Fibroblast of skin of scalp (primary cell): ENCODE measurements at regions not wholly inside any gene's neighbourhood (a gene's known extent, or its start where the extent isn't known, plus 50 kb on each side); places are given as distances from the start of the nearest gene placed in this dataset.

Experiments
- DNase-seq: peaks from one replicate; pipeline ENCODE4 v3.0.0-alpha.2; 2013

DNA sequence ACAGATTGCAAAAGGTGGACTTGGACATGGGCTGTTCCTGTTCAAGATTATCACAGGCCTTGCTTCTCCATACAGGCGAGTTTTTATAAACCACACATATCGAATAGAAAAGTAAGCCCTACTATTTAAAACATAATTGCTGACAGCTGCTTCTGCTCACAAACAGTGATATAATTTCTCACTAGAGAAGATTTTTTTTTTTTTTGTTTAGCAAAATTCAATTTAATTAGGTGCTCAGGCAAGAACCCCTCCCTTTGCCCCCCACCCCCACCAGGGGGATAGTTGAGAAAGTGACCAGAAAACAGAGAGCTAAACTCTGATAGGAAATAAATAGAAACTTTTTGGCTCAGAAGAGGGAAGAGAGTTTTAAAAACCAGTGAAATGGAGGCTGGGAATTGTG, 132.8 kb upstream of the CRY1 start:
- DNase-seq, result no peak

DNA sequence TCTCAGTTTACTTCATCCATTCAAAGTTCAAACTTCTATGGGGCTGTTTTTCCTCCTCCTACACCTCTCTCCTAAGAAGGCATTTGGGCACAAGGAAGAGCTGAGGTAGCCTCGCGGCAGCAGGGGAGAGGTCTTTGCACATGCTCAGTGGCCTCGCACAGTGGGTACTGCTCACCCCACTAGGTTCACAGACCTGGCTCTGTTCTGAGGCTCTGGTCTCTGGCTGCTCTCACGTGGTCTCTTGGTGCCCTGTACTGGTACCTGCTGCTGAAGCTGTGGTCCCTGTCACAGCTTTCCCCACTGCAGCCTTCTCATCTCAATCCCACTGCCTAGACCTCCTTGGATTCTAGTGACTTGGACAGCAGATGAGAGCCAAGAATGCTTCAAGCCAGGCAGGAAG, 134.7 kb upstream of the CRY1 start:
- no peak for DNase-seq

DNA sequence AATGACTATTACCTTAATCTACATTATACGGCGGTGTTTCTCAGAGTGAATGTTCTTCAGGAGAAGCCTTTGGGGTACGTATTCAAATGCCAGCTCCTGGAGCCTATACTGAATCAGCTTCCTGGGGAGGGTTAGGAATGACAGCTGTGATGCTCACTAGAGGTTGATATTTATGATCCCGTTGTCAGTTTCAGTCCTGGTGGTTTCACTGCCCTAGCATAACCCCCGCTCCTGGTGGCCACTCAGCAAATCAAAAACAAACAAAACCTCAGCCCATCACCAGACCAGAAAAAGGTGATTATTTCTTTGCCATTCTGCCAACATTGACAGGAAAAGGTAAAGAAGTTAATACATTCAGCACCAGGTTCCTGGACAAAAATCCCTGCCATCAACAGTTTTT, 136.5 kb upstream of the CRY1 start:
- DNase-seq, result no peak

DNA sequence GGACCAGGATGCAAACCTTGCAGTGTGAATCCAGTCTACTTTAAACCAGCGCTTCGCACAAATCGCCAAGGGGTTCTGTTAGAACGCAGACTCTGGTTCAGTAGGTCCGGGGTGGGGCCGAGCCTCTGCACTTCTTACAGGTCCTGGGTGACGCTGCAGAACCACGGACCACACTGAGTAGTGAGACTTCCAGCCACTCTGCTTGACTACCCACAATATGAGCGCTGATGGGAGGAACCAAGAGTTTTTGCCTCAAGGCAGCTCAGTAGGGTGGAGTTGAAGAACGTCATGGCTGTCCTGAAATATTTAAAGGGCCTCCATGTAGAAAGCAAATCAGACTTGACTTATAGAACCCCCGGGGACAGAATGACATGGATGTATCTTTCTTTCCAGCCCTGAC, 138.0 kb upstream of the CRY1 start:
- no peak for DNase-seq

DNA sequence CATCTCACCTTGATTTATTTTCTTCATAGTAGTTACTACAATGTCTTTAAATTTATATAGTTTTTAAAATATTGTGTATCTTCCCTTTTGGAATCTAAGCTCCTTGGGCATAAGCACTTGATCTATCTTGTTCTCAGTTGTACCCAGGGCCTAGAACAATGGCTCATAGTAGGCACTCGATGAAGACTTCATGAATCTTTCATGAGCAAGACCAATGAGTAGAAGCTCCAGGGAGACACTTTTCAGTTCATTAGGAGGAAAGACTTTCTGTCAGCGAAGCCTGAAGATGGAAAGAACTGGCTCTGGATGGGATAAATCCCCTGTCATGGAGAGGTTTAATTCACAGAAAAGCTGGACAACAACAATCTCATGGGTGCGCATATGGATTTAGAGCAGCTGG, 140.2 kb upstream of the CRY1 start:
- DNase-seq, result no peak

DNA sequence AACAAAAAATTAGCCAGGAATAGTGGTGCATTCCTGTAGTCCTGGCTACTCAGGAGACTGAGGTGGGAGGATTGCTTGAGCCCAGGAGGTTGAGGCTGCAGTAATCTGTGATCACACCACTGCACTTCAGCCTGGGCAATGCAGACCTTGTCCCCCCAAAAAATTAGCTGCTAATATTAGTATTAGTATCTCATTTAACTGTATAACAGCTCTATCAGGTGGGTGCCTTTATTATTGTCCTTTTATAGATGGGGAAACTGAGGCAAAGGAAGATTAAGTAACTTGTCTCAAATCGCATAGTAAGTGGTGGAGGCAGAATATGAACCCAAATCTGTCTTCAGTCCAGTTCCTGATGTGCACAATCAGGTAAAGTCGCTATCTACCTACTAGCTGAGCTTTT, 142.3 kb upstream of the CRY1 start:
- no peak for DNase-seq

DNA sequence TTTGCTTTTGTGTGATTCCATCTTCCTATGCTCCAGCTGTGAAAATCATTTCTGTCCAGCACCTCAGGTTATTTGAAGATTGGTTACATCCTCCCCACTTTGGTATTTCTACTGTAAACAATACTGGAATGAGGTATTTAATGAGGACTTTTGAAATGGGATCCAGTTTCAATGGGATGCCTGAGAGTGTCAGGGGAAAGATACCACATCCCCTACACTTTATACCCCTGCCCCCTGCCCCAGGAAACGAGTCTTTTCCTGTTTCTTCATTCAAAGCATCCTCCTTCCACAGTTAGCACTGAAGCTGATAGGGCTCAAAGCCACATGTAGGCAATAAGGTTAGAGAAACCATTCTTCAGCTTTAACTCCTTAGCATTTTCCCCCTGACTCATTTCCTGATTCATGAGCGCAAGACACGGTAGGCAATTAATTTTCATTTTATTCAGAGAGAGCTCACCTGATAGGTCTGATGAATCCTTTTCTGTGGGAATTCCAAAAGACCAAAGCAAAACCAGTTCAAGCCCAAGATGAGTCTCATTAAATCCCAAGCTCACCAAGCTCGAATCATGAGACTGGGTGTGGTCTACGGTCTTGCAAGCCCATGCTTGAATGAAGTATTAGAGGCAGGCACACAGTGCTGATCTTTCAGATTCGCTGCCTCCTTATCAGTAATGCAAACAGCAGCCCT, 143.6 kb upstream of the CRY1 start:
- peak; percentile 19 for DNase-seq

DNA sequence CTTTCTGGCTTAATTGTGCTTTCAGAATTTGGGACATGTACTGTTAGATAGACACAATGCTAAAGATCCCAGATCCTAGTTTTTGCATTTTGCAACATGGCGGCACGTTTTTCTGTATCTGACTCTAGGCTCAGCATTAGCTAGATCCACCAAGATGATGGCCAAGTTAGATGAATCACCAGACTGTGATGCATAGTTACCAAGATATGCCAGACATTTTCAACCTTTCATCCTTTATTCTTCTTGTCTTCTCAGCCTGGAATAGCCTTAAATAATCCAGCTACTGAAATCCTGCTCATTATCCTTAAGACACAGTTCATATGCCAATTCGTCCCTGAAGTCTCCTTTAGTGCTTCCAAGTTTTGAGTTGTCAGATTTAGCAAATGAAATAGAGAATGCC, 144.9 kb upstream of the CRY1 start:
- peak; percentile 20 for DNase-seq

DNA sequence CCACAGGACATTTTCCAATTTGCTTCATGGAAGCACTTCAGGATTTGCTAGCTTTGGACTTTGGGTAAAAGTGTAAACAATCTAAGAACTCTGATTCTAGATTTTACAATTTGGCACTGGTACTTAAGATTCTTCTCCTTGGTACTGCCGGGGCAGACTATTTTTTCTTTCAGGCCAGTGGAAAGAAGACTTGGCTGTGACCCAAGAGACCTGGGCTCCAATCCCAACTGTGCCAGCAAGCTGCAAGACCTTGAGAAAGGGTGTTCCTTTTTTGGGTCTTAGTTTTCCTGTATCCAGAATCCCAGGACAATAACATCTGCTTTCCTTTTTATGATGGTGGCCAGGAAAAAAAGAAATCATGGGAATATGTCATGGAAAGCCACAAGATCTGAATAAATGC, 148.1 kb upstream of the CRY1 start:
- DNase-seq, result no peak

DNA sequence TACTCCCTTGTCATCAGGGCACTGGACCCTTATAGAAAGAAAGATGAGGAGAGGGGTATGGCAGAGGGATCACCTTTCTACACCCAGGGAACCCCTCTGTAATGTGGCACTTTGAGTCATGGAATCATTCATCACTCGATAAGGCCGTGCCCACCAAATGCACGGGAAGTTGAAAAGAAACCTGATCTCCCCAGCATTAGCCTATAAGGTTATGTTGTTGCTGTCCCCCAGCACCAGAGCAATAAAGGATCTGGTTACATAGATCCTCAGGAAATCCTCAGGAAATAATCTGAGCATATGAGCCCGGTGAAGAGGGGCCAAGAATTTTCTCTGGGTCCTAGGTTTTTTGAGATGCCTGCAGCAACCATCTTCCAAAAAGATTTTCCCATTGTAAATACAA, 148.8 kb upstream of the CRY1 start:
- DNase-seq, result no peak

DNA sequence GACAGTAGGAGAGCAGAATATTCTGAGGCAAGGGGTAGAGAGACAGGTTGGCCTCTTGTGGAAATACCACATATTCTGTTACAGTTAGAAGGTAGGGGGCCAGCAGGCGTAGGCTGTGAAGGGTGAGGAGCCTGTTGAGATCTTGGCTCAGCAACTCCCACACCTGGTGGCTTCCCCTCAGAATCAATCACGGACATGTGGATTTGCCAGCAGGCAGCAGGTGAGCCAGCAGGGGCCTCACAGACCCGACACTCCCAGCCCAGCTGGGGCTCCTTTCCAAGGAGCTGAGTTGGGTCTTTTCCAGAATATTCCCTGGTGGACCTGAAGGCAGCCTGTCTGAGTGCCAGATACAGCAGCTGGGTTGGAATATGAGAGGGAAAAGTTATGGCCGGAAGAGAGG, 150.0 kb upstream of the CRY1 start:
- no peak for DNase-seq

DNA sequence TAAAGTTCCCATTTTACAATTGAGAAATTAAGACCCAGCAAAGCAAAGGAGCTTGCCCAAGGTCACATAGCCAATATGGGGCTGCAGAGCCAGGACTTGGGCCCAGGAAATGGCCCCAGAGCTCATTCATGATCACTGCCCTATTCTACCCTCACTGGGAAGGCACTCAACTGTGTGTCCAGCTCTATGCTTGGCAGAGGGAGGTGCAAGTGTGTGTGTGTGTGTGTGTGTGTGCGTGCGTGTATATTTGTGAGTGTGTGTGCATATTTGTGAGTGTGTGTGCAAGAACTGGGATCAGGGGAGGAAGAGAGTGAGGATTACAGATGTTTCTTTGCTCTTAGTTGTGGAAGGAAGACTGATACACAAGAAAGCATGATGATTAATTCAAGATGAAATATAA, 151.2 kb upstream of the CRY1 start:
- DNase-seq, result no peak

DNA sequence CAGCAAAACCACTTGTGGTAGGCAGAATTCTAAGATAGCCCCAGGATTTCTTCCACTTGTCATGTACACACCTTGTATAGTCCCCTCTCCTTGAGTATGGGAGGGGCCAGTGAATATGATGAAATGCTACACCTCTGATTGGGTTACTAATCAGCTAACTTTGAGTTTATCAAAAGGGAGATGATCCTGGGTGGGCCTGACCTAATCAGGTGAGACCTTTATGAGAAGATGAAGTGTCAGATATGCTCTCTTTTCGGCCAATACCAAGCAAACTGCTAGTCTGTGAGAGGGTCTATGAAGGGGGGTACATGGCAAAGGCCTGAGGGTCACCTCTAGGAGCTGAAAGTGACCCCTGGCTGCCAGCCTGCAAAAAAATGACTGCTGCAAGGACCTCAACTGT, 154.3 kb upstream of the CRY1 start:
- DNase-seq, result no peak

DNA sequence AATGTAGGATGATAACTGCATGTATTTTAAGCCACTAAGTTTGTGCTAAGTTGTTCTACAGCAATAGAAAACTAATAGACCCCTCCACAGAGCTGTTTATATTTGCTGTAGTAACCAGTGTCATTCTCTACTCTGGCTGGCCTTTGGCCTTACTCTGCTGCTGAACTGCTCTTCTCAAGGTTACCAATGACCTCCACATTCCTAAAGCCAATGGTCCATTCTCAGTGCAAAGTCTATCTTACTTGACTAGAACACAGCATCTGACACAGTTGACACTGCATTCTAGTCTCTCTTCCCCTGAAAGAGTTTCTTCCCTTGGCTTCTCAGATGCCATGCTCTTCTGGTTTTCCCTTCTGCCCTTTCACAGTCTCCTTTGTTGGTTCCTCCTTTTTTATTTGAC, 154.8 kb upstream of the CRY1 start:
- DNase-seq, result no peak

DNA sequence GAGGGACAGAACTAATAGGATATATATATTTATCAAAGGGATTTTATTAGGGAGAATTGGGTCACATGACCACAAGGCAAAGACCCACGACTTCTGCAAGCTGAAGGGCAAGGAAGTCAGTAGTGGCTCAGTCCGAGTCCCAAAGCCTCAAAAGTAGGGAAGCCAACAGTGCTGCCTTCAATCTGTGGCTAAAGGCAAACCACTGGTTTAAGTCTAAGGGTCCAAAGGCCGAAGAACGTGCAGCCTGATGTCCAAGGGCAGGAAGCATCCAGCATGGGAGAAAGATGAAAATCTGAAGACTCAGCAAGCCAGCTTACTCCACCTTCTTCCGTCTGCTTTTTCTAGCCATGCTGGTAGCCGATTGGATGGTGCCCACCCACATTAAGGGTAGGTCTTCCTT, 157.9 kb upstream of the CRY1 start:
- DNase-seq, result no peak

DNA sequence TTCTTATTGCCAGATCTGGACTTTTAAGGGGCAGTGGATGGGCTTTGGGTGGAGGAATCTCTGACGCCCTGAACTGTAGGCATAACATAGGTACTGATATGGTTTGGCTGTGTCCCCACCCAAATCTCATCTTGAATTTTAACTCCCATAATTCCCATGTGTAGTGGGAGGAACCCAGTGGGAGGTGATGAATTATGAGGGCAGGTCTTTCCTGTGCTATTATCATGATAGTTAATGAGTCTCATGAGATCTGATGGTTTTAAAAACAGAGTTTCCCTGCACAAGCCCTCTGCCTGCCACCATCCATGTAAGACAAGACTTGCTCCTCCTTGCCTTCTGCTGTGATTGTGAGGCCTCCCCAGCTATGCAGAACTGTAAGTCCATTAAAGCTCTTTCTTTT, 160.0 kb upstream of the CRY1 start:
- no peak for DNase-seq

DNA sequence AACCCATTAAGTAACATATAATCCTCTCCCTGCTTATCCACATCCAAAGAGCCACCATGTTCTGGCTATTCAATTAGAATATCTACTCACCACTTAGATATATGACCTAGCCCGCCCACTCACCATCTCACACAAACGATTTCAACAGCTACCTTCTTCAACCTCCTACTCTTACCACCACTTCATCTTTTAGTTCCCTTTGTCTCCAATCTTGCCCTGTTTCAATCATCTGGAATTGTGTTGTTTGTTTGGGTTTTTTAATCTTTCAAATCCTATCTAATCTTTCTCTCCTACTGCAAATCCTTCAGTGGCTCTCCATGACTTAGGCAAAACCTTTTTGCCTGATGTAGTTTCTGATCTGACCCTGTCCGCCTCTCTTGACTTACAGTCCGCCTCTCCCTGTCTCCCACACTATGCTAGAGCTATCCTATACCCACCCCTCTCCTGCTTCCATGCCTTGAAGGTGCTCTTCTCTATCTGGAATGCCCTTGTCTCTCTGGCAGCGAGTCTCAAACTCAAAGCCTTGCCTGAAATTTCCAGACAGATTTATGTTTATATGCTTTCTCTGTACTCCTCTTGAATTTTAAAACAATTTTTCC, 161.0 kb upstream of the CRY1 start:
- DNase-seq, result no peak

DNA sequence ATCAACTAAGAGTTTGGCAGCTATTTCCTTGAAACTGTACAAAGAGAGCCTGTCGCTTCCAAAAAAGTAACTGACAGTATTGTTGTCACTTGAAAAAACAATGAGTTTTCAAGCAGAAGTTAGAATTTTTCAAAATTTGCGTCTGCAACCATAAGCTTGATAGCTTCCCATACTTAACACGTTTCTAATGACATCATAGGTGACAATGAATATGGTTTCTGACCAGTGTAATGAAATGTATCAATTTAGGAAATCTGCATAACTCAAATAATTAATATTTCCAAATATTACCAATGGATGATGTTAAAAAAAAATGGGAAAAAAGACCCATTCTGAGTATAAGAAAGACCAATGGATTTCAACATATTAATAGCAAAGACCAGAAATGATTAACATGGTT, 165.4 kb upstream of the CRY1 start:
- DNase-seq, result no peak

DNA sequence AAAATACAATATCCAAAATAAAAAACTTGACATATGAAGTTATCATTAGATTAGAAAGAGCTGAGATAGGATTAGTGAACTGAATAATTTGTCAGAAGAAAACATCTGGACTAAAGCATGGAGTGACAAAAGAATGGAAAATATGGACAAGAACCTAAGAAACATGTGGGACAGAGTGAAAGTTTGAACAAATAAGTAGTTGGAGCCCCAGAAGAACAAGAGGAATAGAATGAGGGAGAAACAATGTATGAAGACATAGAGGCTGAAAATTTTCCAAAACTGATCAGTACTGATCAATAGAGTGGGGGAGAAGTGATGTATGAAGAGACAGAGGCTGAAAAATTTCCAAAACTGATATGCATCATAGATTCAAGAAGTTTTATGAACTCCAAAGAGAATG, 170.6 kb upstream of the CRY1 start:
- DNase-seq, result no peak

DNA sequence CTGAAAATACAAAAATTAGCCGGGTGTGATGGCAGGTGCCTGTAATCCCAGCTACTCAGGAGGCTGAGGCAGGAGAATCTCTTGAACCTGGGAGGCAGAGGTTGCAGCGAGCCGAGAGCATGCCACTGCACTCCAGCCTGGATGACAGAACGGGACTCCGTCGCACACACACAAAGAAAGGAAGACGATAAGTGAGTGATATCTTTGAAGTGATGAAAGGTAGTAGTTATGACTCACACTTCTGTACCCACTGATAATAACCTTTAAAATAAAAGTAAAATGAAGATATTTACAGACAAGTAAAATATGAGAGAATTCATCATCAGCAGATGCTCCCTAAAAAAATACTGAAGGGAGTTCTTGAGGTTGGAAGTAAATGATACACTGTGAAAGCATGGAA, 171.3 kb upstream of the CRY1 start:
- DNase-seq, result no peak

DNA sequence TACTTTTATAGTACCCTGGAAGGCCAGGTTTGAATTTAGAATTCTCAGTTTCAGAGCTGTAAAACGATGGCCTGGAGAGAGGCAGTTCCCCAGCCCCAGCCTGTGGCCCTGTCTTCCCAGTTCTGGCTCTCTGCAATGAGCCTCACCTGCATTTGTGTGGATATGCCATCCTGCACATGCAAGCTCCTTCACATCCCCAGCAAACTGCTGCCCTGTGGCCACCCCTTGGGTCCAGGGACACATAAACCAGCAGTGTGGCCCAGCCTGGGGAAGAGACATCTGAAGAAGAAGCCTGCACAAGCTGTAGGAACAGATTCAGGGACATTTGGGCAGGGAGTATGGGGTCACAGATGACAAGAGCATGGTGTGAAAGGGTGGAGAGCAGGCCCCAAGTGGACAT, 174.3 kb upstream of the CRY1 start:
- no peak for DNase-seq

DNA sequence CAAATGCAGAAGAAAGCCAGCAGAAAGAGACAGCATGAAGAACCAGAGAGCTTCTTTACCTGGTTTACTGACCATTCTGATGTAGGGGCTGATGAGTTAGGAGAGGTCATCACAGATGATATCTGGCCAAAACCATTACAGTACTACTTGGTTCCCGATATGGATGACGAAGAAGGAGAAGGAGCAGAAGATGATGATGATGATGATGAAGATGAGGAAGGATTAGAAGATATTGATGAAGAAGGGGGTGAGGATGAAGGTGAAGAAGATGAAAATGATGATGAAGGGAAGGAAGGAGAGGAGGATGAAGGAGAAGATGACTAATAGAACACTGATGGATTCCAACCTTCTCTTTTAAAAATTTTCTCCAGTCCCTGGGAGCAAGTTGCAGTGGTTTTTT, 178.2 kb upstream of the CRY1 start:
- no peak for DNase-seq

DNA sequence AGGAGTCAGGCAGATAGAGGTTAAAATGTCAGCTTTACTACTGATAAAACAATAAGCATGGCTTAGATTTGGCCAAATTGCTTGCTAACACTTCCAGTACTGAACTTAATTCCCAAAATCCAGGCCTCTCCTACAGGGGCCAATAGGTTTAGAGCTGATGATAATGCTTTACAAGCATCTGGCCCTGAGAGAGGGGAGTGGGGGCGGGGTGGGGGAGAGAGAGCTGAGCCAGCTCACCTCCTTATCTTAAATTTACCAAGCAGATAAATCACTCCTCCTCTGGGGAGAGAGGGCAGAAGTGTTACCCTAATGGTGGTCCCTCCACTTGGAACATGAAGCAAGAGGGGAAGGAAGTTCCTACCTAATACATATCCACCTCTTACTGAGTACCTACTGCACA, 182.2 kb upstream of the CRY1 start:
- no peak for DNase-seq

DNA sequence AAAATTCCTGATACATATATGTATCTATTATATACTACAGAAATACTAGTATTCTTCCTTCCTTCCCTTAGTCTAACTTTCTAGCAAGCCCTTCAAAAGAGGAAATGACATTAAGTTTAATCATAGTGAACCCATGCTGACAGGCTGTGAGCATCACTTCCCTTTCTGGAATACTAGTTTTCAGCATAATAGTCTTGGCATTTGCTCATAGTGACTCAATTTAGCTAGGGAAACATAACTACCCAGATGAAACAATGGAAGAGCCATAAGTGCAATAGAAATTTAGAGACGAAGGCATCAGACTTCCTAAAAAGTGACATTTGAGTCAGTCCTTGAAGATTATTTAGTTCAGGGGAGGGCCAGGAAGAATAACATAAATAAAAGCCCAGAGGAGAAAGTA, 184.5 kb upstream of the CRY1 start:
- DNase-seq, result peak; percentile 73

DNA sequence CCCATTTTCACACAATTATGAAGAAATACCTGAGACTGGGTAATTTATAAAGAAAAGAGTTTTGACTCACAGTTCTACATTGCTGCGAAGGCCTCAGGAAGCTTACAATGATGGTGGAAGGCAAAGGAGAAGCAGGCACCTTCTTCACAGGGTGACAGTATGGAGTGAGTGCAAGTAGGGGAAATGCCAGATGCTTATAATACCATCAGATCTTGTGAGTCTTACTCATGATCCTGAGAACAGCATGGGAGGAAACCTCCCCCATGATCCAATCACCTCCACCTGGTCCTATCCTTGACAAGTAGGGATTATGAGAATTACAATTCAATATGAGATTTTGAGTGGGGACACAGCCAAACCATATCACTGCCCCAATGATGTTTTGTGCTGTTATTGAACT, 189.3 kb upstream of the CRY1 start:
- DNase-seq, result no peak
